Panc1 (cell line): ENCODE measurements at regions not wholly inside any gene's neighbourhood (a gene's known extent, or its start where the extent isn't known, plus 50 kb on each side); places are given as distances from the start of the nearest gene placed in this dataset.
"Not testable (repeated sequence)": the region's sequence is repeated elsewhere in the genome, so short reads cannot be mapped to it uniquely, and the experiment has no call there.

Experiments
- ATAC-seq: fragments of 200-7000 bp; cut with Tn5 transposase; 2 replicates; pipeline ENCODE4 v1.9.1; 2020; ENCODE audit warnings: mild to moderate bottlenecking, moderate library complexity
- BruUV-seq: library from RNA; stranded (reverse); fragments of 400-500 nt; replicated peaks from 2 replicates; lab custom pipeline; 2021; lab: Mats Ljungman, UMichigan
- CTCF ChIA-PET: fragments of 300-600 bp; sonication (Branson Sonifier 250); formaldehyde crosslinking; loops from one replicate; lab custom pipeline; 2022; ENCODE audit warnings: antibody characterized with exemption; lab: Charles Lee
- POLR2A ChIA-PET: fragments of 300-600 bp; sonication (Branson Sonifier 250); formaldehyde crosslinking; loops from one replicate; lab custom pipeline; 2022; ENCODE audit warnings: antibody characterized with exemption; lab: Charles Lee
- DNase-seq: peaks from one replicate; pipeline ENCODE4 v3.0.0-alpha.2; 2010; ENCODE audit warnings: low read depth, low spot score
- H3K27ac ChIP-seq: 2 replicates; pipeline ENCODE4 v1.5.1; 2011; ENCODE audit warnings: mild to moderate bottlenecking, low read length, inconsistent platforms
- H3K27me3 ChIP-seq: fragments of 200-500 bp; sonication (Bioruptor generic); 2 replicates; pipeline ENCODE4 v1.6.0; 2014; ENCODE audit warnings: low read length, inconsistent platforms; ENCODE audit not compliant: control insufficient read depth, insufficient read depth
- H3K36me3 ChIP-seq: fragments of 200-500 bp; sonication (Bioruptor generic); 2 replicates; pipeline ENCODE4 v1.5.1; 2014; ENCODE audit warnings: inconsistent platforms, mild to moderate bottlenecking, low read length, moderate library complexity; ENCODE audit not compliant: control insufficient read depth, insufficient read depth
- H3K4me1 ChIP-seq: 2 replicates; pipeline ENCODE4 v1.5.1; 2011; ENCODE audit warnings: inconsistent platforms, mild to moderate bottlenecking, low read length, moderate library complexity; ENCODE audit not compliant: control insufficient read depth, insufficient read depth
- H3K4me3 ChIP-seq, 2 experiments: 2 replicates each; pipeline ENCODE4 v1.5.1; 2011 to 2012; ENCODE audit warnings: low read depth in 2 of 2, low read length in 2 of 2, mild to moderate bottlenecking in 2 of 2, inconsistent platforms in 1 of 2, moderate library complexity in 1 of 2
- H3K9me3 ChIP-seq: fragments of 200-500 bp; sonication (Bioruptor generic); 2 replicates; pipeline ENCODE4 v1.5.1; 2014; ENCODE audit warnings: low read depth, mild to moderate bottlenecking, inconsistent platforms, low read length, moderate library complexity; ENCODE audit not compliant: control insufficient read depth, insufficient read depth
- POLR2AphosphoS5 ChIP-seq: IDR thresholded peaks from 2 replicates; pipeline ENCODE4 v1.6.1; 2012; ENCODE audit warnings: mild to moderate bottlenecking, low read depth, low read length, moderate library complexity
- REST ChIP-seq, 2 experiments: IDR thresholded peaks; 2 replicates each; pipeline ENCODE4 v1.6.1; 2011 to 2012; ENCODE audit warnings: low read depth in 2 of 2, control low read depth in 1 of 2, low read length in 1 of 2, mild to moderate bottlenecking in 1 of 2, moderate library complexity in 1 of 2; ENCODE audit not compliant: insufficient read depth in 1 of 2
- SIN3A ChIP-seq: IDR thresholded peaks from 2 replicates; pipeline ENCODE4 v1.6.1; 2012; ENCODE audit warnings: low read depth, mild to moderate bottlenecking, low read length, moderate library complexity, borderline replicate concordance; ENCODE audit not compliant: insufficient read depth
- in situ Hi-C: cut with HindIII; loops from 2 replicates; pipeline ENCODE4 v1.10.0; 2016; ENCODE audit warnings: low sequenced_read_pairs, low pct_unique_long_range_greater_than_20kb
- intact Hi-C: fragments of 100-400 bp; cut with micrococcal nuclease; formaldehyde crosslinking; loops from one replicate; pipeline ENCODE4 v1.10.0; 2022; ENCODE audit not compliant: unreplicated experiment

- POLR2A ChIA-PET, result no interaction called here
- ATAC-seq, result no peak
- BruUV-seq, result no TSS peak
- H3K4me1 ChIP-seq, result no peaks in the 10 kb centered on the region
- no peak overlapping the region for H3K27ac ChIP-seq
- no peak for DNase-seq
- H3K36me3 ChIP-seq, result no peaks in the 10 kb centered on the region
- H3K9me3 ChIP-seq, result no peaks in the 10 kb centered on the region
- no peak overlapping the region for H3K4me3 ChIP-seq
- CTCF ChIA-PET, result no interaction called here
- in situ Hi-C loops, result no loop called here
- H3K27me3 ChIP-seq, result no peaks in the 10 kb centered on the region
- intact Hi-C loops, result no loop called here
- TF ChIP-seq REST (IDR thresholded peaks at IDR 0.05; ENCODE audit: insufficient read depth in 1 of 2, low read depth in 2 of 2, low read length in 1 of 2), result no peak
- TF ChIP-seq SIN3A, result no peak
- no peak for TF ChIP-seq POLR2AphosphoS5
Measured at GRCh38 chr14:105891631-105892452, 365.5 kb downstream of the TMEM121 start.

GRCh38 chr14:105892453-105893441 is 366.4 kb downstream of the TMEM121 start:
- BruUV-seq, in situ Hi-C loops, H3K27ac ChIP-seq, CTCF ChIA-PET, H3K36me3 ChIP-seq, DNase-seq, H3K4me1 ChIP-seq, ATAC-seq, H3K4me3 ChIP-seq, H3K9me3 ChIP-seq, POLR2A ChIA-PET, intact Hi-C loops, H3K27me3 ChIP-seq: not testable (repeated sequence)

- ATAC-seq, H3K9me3 ChIP-seq, intact Hi-C loops, BruUV-seq, H3K27ac ChIP-seq, DNase-seq, H3K4me3 ChIP-seq, H3K27me3 ChIP-seq, H3K36me3 ChIP-seq, in situ Hi-C loops, H3K4me1 ChIP-seq, POLR2A ChIA-PET, CTCF ChIA-PET: not testable (repeated sequence)
Measured at GRCh38 chr14:105893686-105894085, 367.3 kb downstream of the TMEM121 start.
